DND-41 (cell line): ENCODE measurements at regions not wholly inside any gene's neighbourhood (a gene's known extent, or its start where the extent isn't known, plus 50 kb on each side); places are given as distances from the start of the nearest gene placed in this dataset.

Source experiments
- EZH2 ChIP-seq: IDR thresholded peaks from 3 replicates; pipeline ENCODE4 v1.6.1; 2012; ENCODE audit warnings: borderline replicate concordance, low read depth, mild to moderate bottlenecking, moderate library complexity, low read length, inconsistent platforms; ENCODE audit not compliant: severe bottlenecking
- TF ChIP-seq, protein P1 (sequence below): IDR thresholded peaks from 2 replicates; pipeline ENCODE4 v1.5.1; 2012; ENCODE audit warnings: borderline replicate concordance, low read length, moderate library complexity, mild to moderate bottlenecking; ENCODE audit not compliant: poor library complexity, severe bottlenecking; ENCODE audit errors: extremely low read depth

DNA sequence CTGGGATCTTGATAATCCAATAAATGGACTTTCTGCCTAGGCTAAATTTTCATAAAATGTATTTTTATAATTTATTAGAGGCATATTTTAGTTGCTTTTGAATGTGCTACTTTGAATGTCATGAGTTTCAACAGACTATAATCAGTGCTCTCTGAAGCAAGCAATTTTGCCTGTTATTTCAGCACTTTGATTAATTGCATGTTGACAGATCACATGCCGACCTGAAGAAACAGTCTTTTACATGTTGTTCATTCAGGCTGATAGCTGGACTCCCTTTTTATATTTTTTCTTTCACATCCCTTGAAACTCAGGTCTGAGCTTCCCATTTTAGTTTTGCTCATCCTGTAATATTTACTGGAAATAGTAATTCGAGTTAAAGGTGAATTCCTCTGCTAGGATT, 341.0 kb downstream of the NAP1L3 start:
- TF ChIP-seq, protein P1, sequence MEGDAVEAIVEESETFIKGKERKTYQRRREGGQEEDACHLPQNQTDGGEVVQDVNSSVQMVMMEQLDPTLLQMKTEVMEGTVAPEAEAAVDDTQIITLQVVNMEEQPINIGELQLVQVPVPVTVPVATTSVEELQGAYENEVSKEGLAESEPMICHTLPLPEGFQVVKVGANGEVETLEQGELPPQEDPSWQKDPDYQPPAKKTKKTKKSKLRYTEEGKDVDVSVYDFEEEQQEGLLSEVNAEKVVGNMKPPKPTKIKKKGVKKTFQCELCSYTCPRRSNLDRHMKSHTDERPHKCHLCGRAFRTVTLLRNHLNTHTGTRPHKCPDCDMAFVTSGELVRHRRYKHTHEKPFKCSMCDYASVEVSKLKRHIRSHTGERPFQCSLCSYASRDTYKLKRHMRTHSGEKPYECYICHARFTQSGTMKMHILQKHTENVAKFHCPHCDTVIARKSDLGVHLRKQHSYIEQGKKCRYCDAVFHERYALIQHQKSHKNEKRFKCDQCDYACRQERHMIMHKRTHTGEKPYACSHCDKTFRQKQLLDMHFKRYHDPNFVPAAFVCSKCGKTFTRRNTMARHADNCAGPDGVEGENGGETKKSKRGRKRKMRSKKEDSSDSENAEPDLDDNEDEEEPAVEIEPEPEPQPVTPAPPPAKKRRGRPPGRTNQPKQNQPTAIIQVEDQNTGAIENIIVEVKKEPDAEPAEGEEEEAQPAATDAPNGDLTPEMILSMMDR: no peak
- TF ChIP-seq EZH2: no peak
